GM20000 (cell line): ENCODE measurements at regions not wholly inside any gene's neighbourhood (a gene's known extent, or its start where the extent isn't known, plus 50 kb on each side); places are given as distances from the start of the nearest gene placed in this dataset.

ENCODE experiments used
- DNase-seq: peaks from one replicate; pipeline ENCODE4 v3.0.0; 2012; ENCODE audit warnings: low spot score
- TF ChIP-seq, protein P1 (sequence below): IDR thresholded peaks from 2 replicates; pipeline ENCODE4 v1.5.1; 2012; ENCODE audit warnings: mild to moderate bottlenecking, control low read depth; ENCODE audit errors: extremely low read depth, missing control alignments

- DNase-seq: no peak
- TF ChIP-seq, protein P1, sequence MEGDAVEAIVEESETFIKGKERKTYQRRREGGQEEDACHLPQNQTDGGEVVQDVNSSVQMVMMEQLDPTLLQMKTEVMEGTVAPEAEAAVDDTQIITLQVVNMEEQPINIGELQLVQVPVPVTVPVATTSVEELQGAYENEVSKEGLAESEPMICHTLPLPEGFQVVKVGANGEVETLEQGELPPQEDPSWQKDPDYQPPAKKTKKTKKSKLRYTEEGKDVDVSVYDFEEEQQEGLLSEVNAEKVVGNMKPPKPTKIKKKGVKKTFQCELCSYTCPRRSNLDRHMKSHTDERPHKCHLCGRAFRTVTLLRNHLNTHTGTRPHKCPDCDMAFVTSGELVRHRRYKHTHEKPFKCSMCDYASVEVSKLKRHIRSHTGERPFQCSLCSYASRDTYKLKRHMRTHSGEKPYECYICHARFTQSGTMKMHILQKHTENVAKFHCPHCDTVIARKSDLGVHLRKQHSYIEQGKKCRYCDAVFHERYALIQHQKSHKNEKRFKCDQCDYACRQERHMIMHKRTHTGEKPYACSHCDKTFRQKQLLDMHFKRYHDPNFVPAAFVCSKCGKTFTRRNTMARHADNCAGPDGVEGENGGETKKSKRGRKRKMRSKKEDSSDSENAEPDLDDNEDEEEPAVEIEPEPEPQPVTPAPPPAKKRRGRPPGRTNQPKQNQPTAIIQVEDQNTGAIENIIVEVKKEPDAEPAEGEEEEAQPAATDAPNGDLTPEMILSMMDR: no peak
Measured at GRCh38 chr4:8780086-8780485, 91.6 kb downstream of the HMX1 start.

DNA sequence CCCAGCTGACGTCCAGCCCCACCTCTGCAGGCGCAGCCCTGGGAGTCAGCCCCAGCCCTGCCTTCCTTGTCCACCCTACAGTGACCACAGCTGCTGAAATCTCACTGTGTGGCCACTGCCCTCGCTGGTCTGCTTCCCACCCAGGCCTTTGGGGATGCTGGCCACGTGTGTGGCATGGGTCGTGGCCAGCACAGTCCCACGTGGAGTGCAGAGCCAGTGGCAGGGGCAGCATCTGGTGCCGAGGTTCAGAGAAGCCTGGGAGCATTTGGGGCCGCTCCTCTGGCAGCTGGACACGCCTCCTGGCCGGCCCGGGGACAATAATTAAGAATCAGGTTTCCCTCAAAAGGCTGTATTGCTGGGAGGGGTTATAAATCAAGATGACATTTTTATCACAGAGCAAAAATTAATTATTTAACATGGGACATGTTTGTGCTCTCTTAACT lies 92.1 kb downstream of the HMX1 start:
- TF ChIP-seq, protein P1: no peak
- no peak for DNase-seq

DNA sequence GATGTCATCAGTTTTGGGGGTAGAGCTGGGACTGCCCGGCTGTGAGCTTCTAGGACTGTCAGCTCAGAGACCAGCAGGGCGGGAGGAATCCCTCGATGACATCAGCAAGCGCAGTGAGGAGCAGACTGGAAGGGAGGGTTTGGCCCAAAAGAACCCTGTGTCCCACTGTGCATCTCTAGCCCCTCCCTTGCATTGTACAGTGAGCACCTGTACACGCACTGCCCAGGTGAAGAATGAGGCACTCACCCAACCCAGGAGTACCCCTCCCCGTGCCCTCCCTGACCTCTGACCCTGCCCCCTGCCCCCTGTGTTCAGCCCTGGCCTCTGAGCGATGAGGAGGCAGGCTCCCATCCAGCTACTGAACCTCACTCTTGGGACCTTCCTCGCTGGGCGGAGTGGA lies 92.9 kb downstream of the HMX1 start:
- TF ChIP-seq, protein P1: no peak
- no peak for DNase-seq

DNA sequence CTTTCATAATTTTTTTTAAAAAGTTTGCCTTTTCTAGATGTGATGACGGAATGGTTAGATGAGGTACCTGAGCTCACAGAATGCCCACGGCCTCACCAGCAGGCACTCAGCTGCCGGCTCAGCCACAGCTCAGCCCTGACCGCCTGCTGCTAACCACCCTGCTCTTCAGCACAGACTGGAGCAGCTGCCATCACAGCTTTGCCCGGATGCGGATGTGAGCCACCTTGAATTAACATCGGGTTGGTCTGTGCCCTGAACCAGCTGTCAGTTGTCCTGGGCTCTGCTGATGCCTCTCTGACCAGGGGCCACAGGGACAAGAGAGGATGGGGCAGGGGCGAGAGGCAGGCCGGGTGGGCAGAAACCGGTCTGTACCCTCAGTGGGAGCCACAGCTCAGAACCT lies 93.3 kb downstream of the HMX1 start:
- TF ChIP-seq, protein P1: no peak
- DNase-seq: no peak

GRCh38 chr4:8777320-8778196 lies 94.1 kb downstream of the HMX1 start:
- TF ChIP-seq, protein P1: no peak
- DNase-seq: no peak

- TF ChIP-seq, protein P1: no peak
- DNase-seq: no peak
Measured at GRCh38 chr4:8776366-8776765, 95.3 kb downstream of the HMX1 start.

DNA sequence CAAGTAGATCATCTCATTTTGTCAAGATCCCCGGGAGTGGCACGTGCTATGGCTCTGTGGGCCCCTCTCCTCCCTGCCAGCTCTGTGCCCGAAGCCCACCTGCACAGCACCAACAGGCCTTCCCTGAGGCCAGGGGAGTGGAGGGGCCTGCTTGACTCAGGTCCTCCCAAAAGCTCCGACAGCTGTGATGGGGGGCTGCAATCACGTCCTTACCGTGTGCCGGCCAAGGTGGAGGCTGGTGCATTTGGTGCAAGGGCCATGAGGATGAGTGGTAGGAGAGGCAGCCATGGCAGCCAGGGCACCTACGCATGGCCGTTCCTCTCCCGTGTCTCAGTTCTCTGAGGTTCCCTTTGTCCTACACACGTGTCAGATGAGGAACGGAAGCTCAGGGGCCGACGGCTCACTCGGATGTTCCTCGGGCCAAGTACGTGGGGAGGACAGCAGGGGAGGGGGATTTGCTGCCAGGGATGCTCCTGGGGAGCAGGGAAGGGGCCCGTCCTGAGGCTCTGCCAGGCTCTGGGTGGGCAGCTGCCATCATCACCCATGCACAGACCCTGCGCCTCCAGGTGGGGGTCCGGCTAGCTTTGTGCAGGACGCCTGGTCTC lies 95.8 kb downstream of the HMX1 start:
- TF ChIP-seq, protein P1: no peak
- no peak for DNase-seq
